ENCODE measurements at regions not wholly inside any gene's neighbourhood (a gene's known extent, or its start where the extent isn't known, plus 50 kb on each side); places are given as distances from the start of the nearest gene placed in this dataset.

GRCh38 chr4:19379191-19379708 lies 872.5 kb upstream of the SLIT2 start:
- TF ChIP-seq, protein P1, sequence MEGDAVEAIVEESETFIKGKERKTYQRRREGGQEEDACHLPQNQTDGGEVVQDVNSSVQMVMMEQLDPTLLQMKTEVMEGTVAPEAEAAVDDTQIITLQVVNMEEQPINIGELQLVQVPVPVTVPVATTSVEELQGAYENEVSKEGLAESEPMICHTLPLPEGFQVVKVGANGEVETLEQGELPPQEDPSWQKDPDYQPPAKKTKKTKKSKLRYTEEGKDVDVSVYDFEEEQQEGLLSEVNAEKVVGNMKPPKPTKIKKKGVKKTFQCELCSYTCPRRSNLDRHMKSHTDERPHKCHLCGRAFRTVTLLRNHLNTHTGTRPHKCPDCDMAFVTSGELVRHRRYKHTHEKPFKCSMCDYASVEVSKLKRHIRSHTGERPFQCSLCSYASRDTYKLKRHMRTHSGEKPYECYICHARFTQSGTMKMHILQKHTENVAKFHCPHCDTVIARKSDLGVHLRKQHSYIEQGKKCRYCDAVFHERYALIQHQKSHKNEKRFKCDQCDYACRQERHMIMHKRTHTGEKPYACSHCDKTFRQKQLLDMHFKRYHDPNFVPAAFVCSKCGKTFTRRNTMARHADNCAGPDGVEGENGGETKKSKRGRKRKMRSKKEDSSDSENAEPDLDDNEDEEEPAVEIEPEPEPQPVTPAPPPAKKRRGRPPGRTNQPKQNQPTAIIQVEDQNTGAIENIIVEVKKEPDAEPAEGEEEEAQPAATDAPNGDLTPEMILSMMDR (conservative IDR thresholded peaks at IDR 0.05): no peak
- TF ChIP-seq EZH2 (IDR thresholded peaks at IDR 0.05; ENCODE audit: low read depth): no peak

Measured in PC-9 (cell line).